ENCODE measurements at regions not wholly inside any gene's neighbourhood (a gene's known extent, or its start where the extent isn't known, plus 50 kb on each side); places are given as distances from the start of the nearest gene placed in this dataset.

- DNase-seq (ENCODE audit: low read depth in 1 of 2, low spot score in 2 of 2) (no peak), FAIRE-seq (no peak)
- Histone ChIP-seq H4K5ac (ENCODE audit: insufficient read length, low read depth, low read length) (no peak overlapping the region), H3K14ac (ENCODE audit: insufficient read length) (no peak overlapping the region), H3K23ac (ENCODE audit: insufficient read length) (peak overlapping the region; percentile 35), H3K56ac (replicated peaks; ENCODE audit: insufficient read length, low read depth, low read length) (peak overlapping the region; percentile 17), H2BK15ac (ENCODE audit: low read length) (peak overlapping the region; percentile 50; the same call in 1 of the 2 replicates), H3K4me3 (ENCODE audit: extremely low read depth in 1 of 4, insufficient read depth in 2 of 4, low read depth in 3 of 4, low read length in 4 of 4) (no peak overlapping the region), H3K27ac (ENCODE audit: low read depth, low read length) (no peak overlapping the region), H3K79me1 (ENCODE audit: low read depth, low read length) (no peaks in the 10 kb centered on the region), H4K8ac (ENCODE audit: extremely low read depth, insufficient read depth, low read length) (no peak overlapping the region), H3K36me3 (ENCODE audit: control insufficient read depth in 2 of 4, insufficient read depth in 4 of 4, low read length in 3 of 4) (no peaks in the 10 kb centered on the region), H3K4ac (replicated peaks; ENCODE audit: insufficient read length, low read depth, low read length) (no peak overlapping the region), H3K27me3 (replicated peaks in 1 of 4; ENCODE audit: control insufficient read depth in 3 of 4, extremely low read depth in 1 of 4, insufficient read depth in 3 of 4, low read length in 3 of 4) (peaks cover 2 to 32% (median 12%) of the 10 kb centered on the region in 4 experiments; a peak in 5 of 7 replicates), H2BK5ac (ENCODE audit: low read depth, low read length) (no peak overlapping the region), H3K23me2 (ENCODE audit: low read depth, low read length) (peaks cover 8% of the 10 kb centered on the region), H2BK20ac (ENCODE audit: low read length) (no peak overlapping the region), H3K79me2 (ENCODE audit: control insufficient read depth in 1 of 2, insufficient read depth in 2 of 2, low read length in 2 of 2) (no peaks in the 10 kb centered on the region), H2BK12ac (ENCODE audit: low read depth, low read length) (peak overlapping the region; percentile 53; the same call in 1 of the 2 replicates), H4K20me1 (replicated peaks in 1 of 2; ENCODE audit: control insufficient read depth in 1 of 2, insufficient read depth in 2 of 2, low read length in 2 of 2) (peaks cover 0 to 3% of the 10 kb centered on the region in 2 experiments), H3K18ac (ENCODE audit: extremely low read depth, low read length) (no peak overlapping the region), H2AFZ (ENCODE audit: low read length) (no peak overlapping the region), H3K9me3 (ENCODE audit: insufficient read depth in 2 of 2, low read depth in 1 of 2, low read length in 1 of 2) (no peaks in the 10 kb centered on the region; a peak in 1 of 4 replicates), H3K4me2 (ENCODE audit: insufficient read depth in 1 of 2, low read depth in 2 of 2, low read length in 2 of 2) (no peak overlapping the region), H2BK120ac (replicated peaks; ENCODE audit: low read depth, low read length) (no peak overlapping the region), H2AK5ac (ENCODE audit: low read depth, low read length) (peak overlapping the region; percentile 65; the same call in 1 of the 2 replicates), H3K4me1 (replicated peaks in 1 of 4; ENCODE audit: control insufficient read depth in 3 of 4, insufficient read depth in 4 of 4, low read length in 3 of 4) (peaks cover 4 to 11% (median 9%) of the 10 kb centered on the region in 4 experiments), H4K91ac (replicated peaks; ENCODE audit: insufficient read length, low read length) (no peak overlapping the region), H3K9ac (replicated peaks in 1 of 4; ENCODE audit: extremely low read depth in 1 of 4, low read depth in 3 of 4, low read length in 3 of 4) (no peak overlapping the region)
- WGBS, 2 experiments (ENCODE audit: extremely low coverage in 1 of 2, insufficient coverage in 1 of 2, insufficient read length in 1 of 2, insufficient replicate concordance in 2 of 2, low coverage in 1 of 2, low lambda C conversion rate in 2 of 2, missing lambda C conversion rate in 1 of 2), result 96 to 100% methylated on average over 2 of the region's 2 CpGs
- no peak for TF ChIP-seq ASH2L (IDR thresholded peaks at IDR 0.05; ENCODE audit: low read length)
- no peak for TF ChIP-seq SP1 (IDR thresholded peaks at IDR 0.05; ENCODE audit: low read depth, low read length)
- TF ChIP-seq HDAC6 (IDR thresholded peaks at IDR 0.05; ENCODE audit: low read depth, low read length), result no peak
- no peak for TF ChIP-seq EP300 (IDR thresholded peaks at IDR 0.05; ENCODE audit: borderline replicate concordance in 1 of 2, low read depth in 2 of 2, low read length in 2 of 2)
- no peak for TF ChIP-seq GABPA (IDR thresholded peaks at IDR 0.05; ENCODE audit: borderline replicate concordance, insufficient read depth, low read length)
- no peak for TF ChIP-seq CTCF (IDR thresholded peaks at IDR 0.05; ENCODE audit: control extremely low read depth in 1 of 3, insufficient read depth in 1 of 3, low read depth in 1 of 3, low read length in 3 of 3)
- no peak for TF ChIP-seq JUND (IDR thresholded peaks at IDR 0.05; ENCODE audit: low read length)
- no peak for TF ChIP-seq CBX8 (IDR thresholded peaks at IDR 0.05; ENCODE audit: borderline replicate concordance, low read depth, low read length)
- no peak for TF ChIP-seq KDM1A (IDR thresholded peaks at IDR 0.05; ENCODE audit: borderline replicate concordance, low read length)
- no peak for TF ChIP-seq NRF1 (IDR thresholded peaks at IDR 0.05; ENCODE audit: low read depth, low read length)
- CTCF ChIA-PET (ENCODE audit: partially characterized antibody), result no interaction called here
- POLR2A ChIA-PET (ENCODE audit: partially characterized antibody), result no interaction called here
Measured at GRCh38 chr20:61173267-61173666, 78.8 kb upstream of the CDH4 start.

Data from H1 (cell line).